H1 (cell line): ENCODE measurements at regions not wholly inside any gene's neighbourhood (a gene's known extent, or its start where the extent isn't known, plus 50 kb on each side); places are given as distances from the start of the nearest gene placed in this dataset.
"Not testable (repeated sequence)": the region's sequence is repeated elsewhere in the genome, so short reads cannot be mapped to it uniquely, and the experiment has no call there.

Experiments used
- CTCF ChIA-PET: fragments of 300-600 bp; sonication (Branson Sonifier 250); formaldehyde crosslinking; loops from one replicate; lab custom pipeline; 2021; ENCODE audit not compliant: partially characterized antibody; lab: Charles Lee
- POLR2A ChIA-PET: fragments of 300-600 bp; sonication (Branson Sonifier 250); formaldehyde crosslinking; loops from one replicate; lab custom pipeline; 2021; ENCODE audit warnings: inconsistent platforms; ENCODE audit not compliant: partially characterized antibody; lab: Charles Lee
- DNase-seq, 2 experiments: peaks; one replicate each; pipeline versions ENCODE4 v3.0.0 to v3.0.0-alpha.2; 2010 to 2022; ENCODE audit warnings: low spot score in 2 of 2, low read depth in 1 of 2, mixed read lengths in 1 of 2
- FAIRE-seq: peaks from 2 replicates; lab custom pipeline; 2011; peaks lifted over from hg19 to GRCh38; lab: Jason Lieb, UNC
- H2AFZ ChIP-seq: 2 replicates; pipeline ENCODE4 v1.8.1; 2012; ENCODE audit warnings: low read length, inconsistent platforms
- H2AK5ac ChIP-seq: 2 replicates; pipeline ENCODE4 v1.6.1; 2013; ENCODE audit warnings: low read depth, low read length
- H2BK120ac ChIP-seq: replicated peaks from 2 replicates; pipeline ENCODE3; 2013; ENCODE audit warnings: low read depth, low read length, inconsistent platforms
- H2BK12ac ChIP-seq: 2 replicates; pipeline ENCODE4 v1.6.1; 2013; ENCODE audit warnings: low read depth, low read length
- H2BK15ac ChIP-seq: 2 replicates; pipeline ENCODE4 v1.6.1; 2013; ENCODE audit warnings: low read length
- H2BK20ac ChIP-seq: 2 replicates; pipeline ENCODE4 v1.6.1; 2013; ENCODE audit warnings: low read length
- H2BK5ac ChIP-seq: 2 replicates; pipeline ENCODE4 v1.6.1; 2013; ENCODE audit warnings: low read depth, low read length
- H3K14ac ChIP-seq: 2 replicates; pipeline ENCODE4 v1.6.1; 2013; ENCODE audit warnings: inconsistent platforms; ENCODE audit not compliant: insufficient read length
- H3K18ac ChIP-seq: 2 replicates; pipeline ENCODE4 v1.6.1; 2013; ENCODE audit warnings: low read length; ENCODE audit errors: extremely low read depth
- H3K23ac ChIP-seq: 2 replicates; pipeline ENCODE4 v1.6.1; 2013; ENCODE audit warnings: inconsistent platforms; ENCODE audit not compliant: insufficient read length
- H3K23me2 ChIP-seq: 2 replicates; pipeline ENCODE4 v1.6.1; 2013; ENCODE audit warnings: low read depth, low read length
- H3K27ac ChIP-seq: 2 replicates; pipeline ENCODE4 v1.6.1; 2011; ENCODE audit warnings: low read depth, low read length, inconsistent platforms
- H3K27me3 ChIP-seq, 4 experiments: replicated peaks in 1 of 4; 1 replicate in 1 of 4; 2 replicates in 3 of 4; pipeline versions ENCODE4 v1.6.1 to v1.8.1; 2011 to 2013; ENCODE audit warnings: low read length in 3 of 4, mild to moderate bottlenecking in 3 of 4, inconsistent platforms in 2 of 4, mixed read lengths in 2 of 4, moderate library complexity in 1 of 4; ENCODE audit not compliant: control insufficient read depth in 3 of 4, insufficient read depth in 3 of 4; ENCODE audit errors: extremely low read depth in 1 of 4
- H3K36me3 ChIP-seq, 4 experiments: 2 replicates each; pipeline versions ENCODE4 v1.6.1 to v1.8.1; 2011 to 2013; ENCODE audit warnings: mild to moderate bottlenecking in 4 of 4, low read length in 3 of 4, moderate library complexity in 2 of 4, control low read depth in 1 of 4, inconsistent platforms in 1 of 4; ENCODE audit not compliant: insufficient read depth in 4 of 4, control insufficient read depth in 2 of 4
- H3K4ac ChIP-seq: replicated peaks from 2 replicates; pipeline ENCODE3; 2013; ENCODE audit warnings: low read length, low read depth, mixed read lengths, inconsistent platforms; ENCODE audit not compliant: insufficient read length
- H3K4me1 ChIP-seq, 4 experiments: replicated peaks in 1 of 4; 1 replicate in 1 of 4; 2 replicates in 3 of 4; pipeline versions ENCODE4 v1.6.1 to v1.8.1; 2011 to 2013; ENCODE audit warnings: low read length in 3 of 4, inconsistent platforms in 2 of 4, mixed read lengths in 1 of 4; ENCODE audit not compliant: insufficient read depth in 4 of 4, control insufficient read depth in 3 of 4
- H3K4me2 ChIP-seq, 2 experiments: 2 replicates each; pipeline versions ENCODE4 v1.6.1 to v1.8.1; 2011 to 2013; ENCODE audit warnings: low read depth in 2 of 2, low read length in 2 of 2, control low read depth in 1 of 2, inconsistent platforms in 1 of 2, mild to moderate bottlenecking in 1 of 2; ENCODE audit not compliant: insufficient read depth in 1 of 2
- H3K4me3 ChIP-seq, 4 experiments: fragments of 200-600, 300-600 bp in 1 of 4; sonication (generic), shearing (Covaris generic), sonication (Bioruptor Twin) in 1 of 4; 2 replicates each; pipeline versions ENCODE4 v1.5.1 to v1.8.1; 2011 to 2016; ENCODE audit warnings: low read length in 4 of 4, low read depth in 3 of 4, control low read depth in 2 of 4, inconsistent platforms in 2 of 4, mild to moderate bottlenecking in 2 of 4, mixed read lengths in 1 of 4, moderate library complexity in 1 of 4; ENCODE audit not compliant: insufficient read depth in 2 of 4; ENCODE audit errors: extremely low read depth in 1 of 4
- H3K56ac ChIP-seq: replicated peaks from 2 replicates; pipeline ENCODE3; 2013; ENCODE audit warnings: low read depth, mild to moderate bottlenecking, mixed read lengths, low read length, inconsistent platforms; ENCODE audit not compliant: insufficient read length
- H3K79me1 ChIP-seq: 2 replicates; pipeline ENCODE4 v1.6.1; 2013; ENCODE audit warnings: low read depth, low read length, control low read depth
- H3K79me2 ChIP-seq, 2 experiments: 2 replicates each; pipeline versions ENCODE4 v1.6.1 to v1.8.1; 2012 to 2013; ENCODE audit warnings: low read length in 2 of 2, mild to moderate bottlenecking in 2 of 2, inconsistent platforms in 1 of 2; ENCODE audit not compliant: insufficient read depth in 2 of 2, control insufficient read depth in 1 of 2
- H3K9ac ChIP-seq, 4 experiments: replicated peaks in 1 of 4; 1 replicate in 1 of 4; 2 replicates in 3 of 4; pipeline versions ENCODE4 v1.6.1 to v1.8.1; 2011 to 2013; ENCODE audit warnings: low read depth in 3 of 4, low read length in 3 of 4, control low read depth in 2 of 4, mild to moderate bottlenecking in 2 of 4, moderate library complexity in 2 of 4, inconsistent platforms in 1 of 4; ENCODE audit errors: extremely low read depth in 1 of 4
- H3K9me3 ChIP-seq, 2 experiments: 2 replicates each; pipeline versions ENCODE4 v1.6.1 to v1.8.1; 2012 to 2013; ENCODE audit warnings: mild to moderate bottlenecking in 2 of 2, moderate library complexity in 2 of 2, control low read depth in 1 of 2, inconsistent platforms in 1 of 2, low read depth in 1 of 2, low read length in 1 of 2, mixed read lengths in 1 of 2; ENCODE audit not compliant: insufficient read depth in 2 of 2
- H4K20me1 ChIP-seq, 2 experiments: replicated peaks in 1 of 2; 2 replicates each; pipeline versions ENCODE3 to v1.8.1; 2011 to 2013; ENCODE audit warnings: inconsistent platforms in 2 of 2, low read length in 2 of 2, mild to moderate bottlenecking in 1 of 2; ENCODE audit not compliant: insufficient read depth in 2 of 2, control insufficient read depth in 1 of 2
- H4K5ac ChIP-seq: 2 replicates; pipeline ENCODE4 v1.6.1; 2013; ENCODE audit warnings: low read length, low read depth, mixed read lengths, inconsistent platforms; ENCODE audit not compliant: insufficient read length
- H4K8ac ChIP-seq: 2 replicates; pipeline ENCODE4 v1.8.0; 2013; ENCODE audit warnings: mild to moderate bottlenecking, moderate library complexity, low read length, inconsistent platforms; ENCODE audit not compliant: insufficient read depth; ENCODE audit errors: extremely low read depth
- H4K91ac ChIP-seq: replicated peaks from 2 replicates; pipeline ENCODE3; 2013; ENCODE audit warnings: low read length, mixed read lengths, inconsistent platforms; ENCODE audit not compliant: insufficient read length
- WGBS, 2 experiments: shearing (Covaris generic) in 1 of 2; methylation state at CpG; one replicate each; pipeline versions ENCODE4 v1.1.6 to v1.1.7; 2013 to 2015; ENCODE audit warnings: low lambda C conversion rate in 2 of 2, mixed read lengths in 2 of 2, inconsistent platforms in 1 of 2, low coverage in 1 of 2, missing lambda C conversion rate in 1 of 2; ENCODE audit not compliant: insufficient replicate concordance in 2 of 2, insufficient coverage in 1 of 2, insufficient read length in 1 of 2; ENCODE audit errors: extremely low coverage in 1 of 2, missing lambda C conversion rate in 1 of 2; 5-methylcytosine and 5-hydroxymethylcytosine counted together

GRCh38 chr7:110438926-110439325 is 652.0 kb upstream of the LRRN3 start:
- H3K79me1 ChIP-seq, H2AK5ac ChIP-seq, H3K79me2 ChIP-seq, H2BK15ac ChIP-seq, H2AFZ ChIP-seq, H3K4me2 ChIP-seq, CTCF ChIA-PET, H3K36me3 ChIP-seq, H3K27me3 ChIP-seq, H3K56ac ChIP-seq, FAIRE-seq, H4K5ac ChIP-seq, H2BK120ac ChIP-seq, H2BK12ac ChIP-seq, H3K18ac ChIP-seq, H3K23me2 ChIP-seq, H3K4ac ChIP-seq, H3K23ac ChIP-seq, H3K4me3 ChIP-seq, H4K91ac ChIP-seq, H3K27ac ChIP-seq, DNase-seq, POLR2A ChIA-PET, H3K9ac ChIP-seq, H2BK5ac ChIP-seq, H2BK20ac ChIP-seq, H4K20me1 ChIP-seq, H3K9me3 ChIP-seq, H3K14ac ChIP-seq, H4K8ac ChIP-seq, H3K4me1 ChIP-seq: not testable (repeated sequence)
- WGBS, 2 experiments, result 92% methylated on average over 2 of the region's 2 CpGs; no CpG with 5 or more reads in 1 of the 2 experiments
